IMR-90 (cell line): ENCODE measurements at regions not wholly inside any gene's neighbourhood (a gene's known extent, or its start where the extent isn't known, plus 50 kb on each side); places are given as distances from the start of the nearest gene placed in this dataset.

Source experiments
- BHLHE40 ChIP-seq: fragments of 150-350 bp; IDR thresholded peaks from 2 replicates; pipeline ENCODE4 v1.6.1; 2016; ENCODE audit warnings: mild to moderate bottlenecking, low read depth, low read length
- CEBPB ChIP-seq: IDR thresholded peaks from 2 replicates; pipeline ENCODE4 v1.6.1; 2012; ENCODE audit warnings: low read depth, low read length, improper control_type of control experiment
- CHD1 ChIP-seq: IDR thresholded peaks from 2 replicates; pipeline ENCODE4 v1.6.1; 2012; ENCODE audit warnings: low read depth, low read length, improper control_type of control experiment
- MAZ ChIP-seq: IDR thresholded peaks from 2 replicates; pipeline ENCODE4 v1.6.1; 2012; ENCODE audit warnings: low read depth, mild to moderate bottlenecking, low read length, improper control_type of control experiment, moderate library complexity, borderline replicate concordance
- POLR2A ChIP-seq: IDR thresholded peaks from 2 replicates; pipeline ENCODE4 v1.6.1; 2012; ENCODE audit warnings: mild to moderate bottlenecking, low read depth, low read length
- RAD21 ChIP-seq: IDR thresholded peaks from 2 replicates; pipeline ENCODE4 v1.6.1; 2012; ENCODE audit warnings: low read length, improper control_type of control experiment
- RFX5 ChIP-seq: IDR thresholded peaks from 2 replicates; pipeline ENCODE4 v1.8.0; 2012; ENCODE audit warnings: low read depth, mild to moderate bottlenecking, low read length, moderate library complexity
- SMC3 ChIP-seq: fragments of 150-350 bp; IDR thresholded peaks from 2 replicates; pipeline ENCODE4 v1.6.1; 2016; ENCODE audit warnings: low read depth, mild to moderate bottlenecking, antibody characterized with exemption, low read length, moderate library complexity
- TF ChIP-seq, protein P1 (sequence below): conservative IDR thresholded peaks from 2 replicates; pipeline ENCODE4 v1.5.1; 2012; ENCODE audit warnings: mild to moderate bottlenecking, low read depth, low read length, improper control_type of control experiment
- TF ChIP-seq, protein P2 (sequence below): fragments of 150-350 bp; IDR thresholded peaks from 2 replicates; pipeline ENCODE4 v1.6.1; 2017; ENCODE audit warnings: mild to moderate bottlenecking, antibody characterized with exemption, low read length, low read depth

GRCh38 chr4:145388043-145388442, 93.6 kb upstream of the SMAD1 start:
- TF ChIP-seq, protein P1, sequence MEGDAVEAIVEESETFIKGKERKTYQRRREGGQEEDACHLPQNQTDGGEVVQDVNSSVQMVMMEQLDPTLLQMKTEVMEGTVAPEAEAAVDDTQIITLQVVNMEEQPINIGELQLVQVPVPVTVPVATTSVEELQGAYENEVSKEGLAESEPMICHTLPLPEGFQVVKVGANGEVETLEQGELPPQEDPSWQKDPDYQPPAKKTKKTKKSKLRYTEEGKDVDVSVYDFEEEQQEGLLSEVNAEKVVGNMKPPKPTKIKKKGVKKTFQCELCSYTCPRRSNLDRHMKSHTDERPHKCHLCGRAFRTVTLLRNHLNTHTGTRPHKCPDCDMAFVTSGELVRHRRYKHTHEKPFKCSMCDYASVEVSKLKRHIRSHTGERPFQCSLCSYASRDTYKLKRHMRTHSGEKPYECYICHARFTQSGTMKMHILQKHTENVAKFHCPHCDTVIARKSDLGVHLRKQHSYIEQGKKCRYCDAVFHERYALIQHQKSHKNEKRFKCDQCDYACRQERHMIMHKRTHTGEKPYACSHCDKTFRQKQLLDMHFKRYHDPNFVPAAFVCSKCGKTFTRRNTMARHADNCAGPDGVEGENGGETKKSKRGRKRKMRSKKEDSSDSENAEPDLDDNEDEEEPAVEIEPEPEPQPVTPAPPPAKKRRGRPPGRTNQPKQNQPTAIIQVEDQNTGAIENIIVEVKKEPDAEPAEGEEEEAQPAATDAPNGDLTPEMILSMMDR = no peak
- TF ChIP-seq, protein P2, sequence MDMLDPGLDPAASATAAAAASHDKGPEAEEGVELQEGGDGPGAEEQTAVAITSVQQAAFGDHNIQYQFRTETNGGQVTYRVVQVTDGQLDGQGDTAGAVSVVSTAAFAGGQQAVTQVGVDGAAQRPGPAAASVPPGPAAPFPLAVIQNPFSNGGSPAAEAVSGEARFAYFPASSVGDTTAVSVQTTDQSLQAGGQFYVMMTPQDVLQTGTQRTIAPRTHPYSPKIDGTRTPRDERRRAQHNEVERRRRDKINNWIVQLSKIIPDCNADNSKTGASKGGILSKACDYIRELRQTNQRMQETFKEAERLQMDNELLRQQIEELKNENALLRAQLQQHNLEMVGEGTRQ = no peak
- TF ChIP-seq SMC3 (no peak), BHLHE40 (no peak), RFX5 (no peak), RAD21 (no peak), CHD1 (no peak), POLR2A (no peak), CEBPB (no peak), MAZ (no peak)
